Loucy (cell line): ENCODE measurements at regions not wholly inside any gene's neighbourhood (a gene's known extent, or its start where the extent isn't known, plus 50 kb on each side); places are given as distances from the start of the nearest gene placed in this dataset.

Experiments
- H2AFZ ChIP-seq: fragments of 200-600 bp; sonication (generic); 2 replicates; pipeline ENCODE4 v1.6.0; 2016; ENCODE audit warnings: antibody characterized with exemption, mild to moderate bottlenecking, low read length, moderate library complexity
- H3F3A ChIP-seq: fragments of 200-600 bp; 2 replicates; pipeline ENCODE4 v1.6.0; 2016; ENCODE audit warnings: antibody characterized with exemption, low read depth, mild to moderate bottlenecking
- H3K27me3 ChIP-seq: fragments of 200-600 bp; sonication (generic); 2 replicates; pipeline ENCODE4 v1.6.1; 2014; ENCODE audit warnings: low read length, mild to moderate bottlenecking; ENCODE audit not compliant: insufficient read depth, poor library complexity, severe bottlenecking
- H3K36me3 ChIP-seq: fragments of 200-600 bp; sonication (generic); 2 replicates; pipeline ENCODE4 v1.6.1; 2016; ENCODE audit warnings: low read length; ENCODE audit not compliant: insufficient read depth
- H3K4me1 ChIP-seq: fragments of 200-600 bp; sonication (generic); 2 replicates; pipeline ENCODE4 v1.5.1; 2014; ENCODE audit warnings: low read length, mild to moderate bottlenecking; ENCODE audit not compliant: insufficient read depth, poor library complexity, severe bottlenecking
- H3K4me2 ChIP-seq: fragments of 200-600 bp; sonication (generic); 2 replicates; pipeline ENCODE4 v1.6.0; 2014; ENCODE audit warnings: antibody characterized with exemption, low read length, low read depth, mild to moderate bottlenecking; ENCODE audit not compliant: poor library complexity, severe bottlenecking
- H3K4me3 ChIP-seq: fragments of 200-600 bp; sonication (generic); 2 replicates; pipeline ENCODE4 v1.5.1; 2014; ENCODE audit warnings: low read length, mild to moderate bottlenecking, mixed read lengths; ENCODE audit not compliant: poor library complexity, severe bottlenecking
- H3K79me2 ChIP-seq: fragments of 200-600 bp; sonication (generic); 2 replicates; pipeline ENCODE4 v1.6.1; 2014; ENCODE audit warnings: low read length; ENCODE audit not compliant: insufficient read depth
- H3K9ac ChIP-seq: fragments of 200-600 bp; sonication (generic); 2 replicates; pipeline ENCODE4 v1.6.0; 2014; ENCODE audit warnings: mild to moderate bottlenecking, low read depth, low read length, moderate library complexity; ENCODE audit not compliant: poor library complexity, severe bottlenecking
- H3K9me2 ChIP-seq: fragments of 200-600 bp; sonication (generic); replicated peaks from 2 replicates; pipeline ENCODE4 v1.6.1; 2016; ENCODE audit warnings: low read depth, low read length, mixed read lengths
- H3K9me3 ChIP-seq: fragments of 200-600 bp; sonication (generic); 2 replicates; pipeline ENCODE4 v1.6.1; 2014; ENCODE audit warnings: mild to moderate bottlenecking, antibody characterized with exemption, low read length, low read depth; ENCODE audit not compliant: insufficient read depth
- H4K20me1 ChIP-seq: fragments of 200-600 bp; sonication (generic); 2 replicates; pipeline ENCODE4 v1.6.0; 2014; ENCODE audit warnings: antibody characterized with exemption, low read length, mild to moderate bottlenecking; ENCODE audit not compliant: insufficient read depth, poor library complexity, severe bottlenecking
- EZH2phosphoT487 ChIP-seq: fragments of 200-600 bp; IDR thresholded peaks from 2 replicates; pipeline ENCODE4 v1.6.1; 2018; ENCODE audit warnings: antibody characterized with exemption, mild to moderate bottlenecking, moderate library complexity, borderline replicate concordance
- TF ChIP-seq, protein P1 (sequence below): fragments of 200-600 bp; sonication (generic); conservative IDR thresholded peaks from 2 replicates; pipeline ENCODE4 v1.5.1; 2014; ENCODE audit warnings: mild to moderate bottlenecking, antibody characterized with exemption, low read length

DNA sequence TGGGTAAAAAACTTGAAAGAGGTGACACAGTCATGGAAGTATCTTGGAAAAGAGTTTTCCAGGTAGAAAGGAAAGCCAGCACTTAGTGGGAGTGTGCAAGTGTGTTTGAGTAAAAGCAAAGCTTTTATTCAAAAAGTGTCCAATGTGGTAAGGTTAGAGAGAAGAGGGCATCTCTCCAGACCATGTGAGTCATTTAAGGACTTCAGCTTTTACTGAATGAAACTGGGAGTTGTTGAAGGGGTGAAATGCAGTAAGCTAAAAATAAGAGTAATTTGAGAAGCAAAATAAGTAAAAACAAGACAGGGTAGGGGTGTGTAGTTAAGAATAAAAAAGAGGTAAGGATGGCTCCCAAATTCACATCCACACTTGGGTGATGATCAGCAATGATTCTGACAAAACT is 238.9 kb downstream of the SLC7A11 start:
- no peaks in the 10 kb centered on the region for H3K9me3 ChIP-seq
- no peaks in the 10 kb centered on the region for H3K79me2 ChIP-seq
- no peak overlapping the region for H3K4me3 ChIP-seq
- H3F3A ChIP-seq = no peaks in the 10 kb centered on the region
- H3K9me2 ChIP-seq = no peaks in the 10 kb centered on the region
- H3K4me2 ChIP-seq = no peak overlapping the region
- TF ChIP-seq, protein P1, sequence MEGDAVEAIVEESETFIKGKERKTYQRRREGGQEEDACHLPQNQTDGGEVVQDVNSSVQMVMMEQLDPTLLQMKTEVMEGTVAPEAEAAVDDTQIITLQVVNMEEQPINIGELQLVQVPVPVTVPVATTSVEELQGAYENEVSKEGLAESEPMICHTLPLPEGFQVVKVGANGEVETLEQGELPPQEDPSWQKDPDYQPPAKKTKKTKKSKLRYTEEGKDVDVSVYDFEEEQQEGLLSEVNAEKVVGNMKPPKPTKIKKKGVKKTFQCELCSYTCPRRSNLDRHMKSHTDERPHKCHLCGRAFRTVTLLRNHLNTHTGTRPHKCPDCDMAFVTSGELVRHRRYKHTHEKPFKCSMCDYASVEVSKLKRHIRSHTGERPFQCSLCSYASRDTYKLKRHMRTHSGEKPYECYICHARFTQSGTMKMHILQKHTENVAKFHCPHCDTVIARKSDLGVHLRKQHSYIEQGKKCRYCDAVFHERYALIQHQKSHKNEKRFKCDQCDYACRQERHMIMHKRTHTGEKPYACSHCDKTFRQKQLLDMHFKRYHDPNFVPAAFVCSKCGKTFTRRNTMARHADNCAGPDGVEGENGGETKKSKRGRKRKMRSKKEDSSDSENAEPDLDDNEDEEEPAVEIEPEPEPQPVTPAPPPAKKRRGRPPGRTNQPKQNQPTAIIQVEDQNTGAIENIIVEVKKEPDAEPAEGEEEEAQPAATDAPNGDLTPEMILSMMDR = no peak
- no peak for TF ChIP-seq EZH2phosphoT487
- no peak overlapping the region for H2AFZ ChIP-seq
- no peaks in the 10 kb centered on the region for H3K36me3 ChIP-seq
- H3K27me3 ChIP-seq = no peaks in the 10 kb centered on the region
- no peak overlapping the region for H3K9ac ChIP-seq
- H3K4me1 ChIP-seq = no peaks in the 10 kb centered on the region
- no peaks in the 10 kb centered on the region for H4K20me1 ChIP-seq

DNA sequence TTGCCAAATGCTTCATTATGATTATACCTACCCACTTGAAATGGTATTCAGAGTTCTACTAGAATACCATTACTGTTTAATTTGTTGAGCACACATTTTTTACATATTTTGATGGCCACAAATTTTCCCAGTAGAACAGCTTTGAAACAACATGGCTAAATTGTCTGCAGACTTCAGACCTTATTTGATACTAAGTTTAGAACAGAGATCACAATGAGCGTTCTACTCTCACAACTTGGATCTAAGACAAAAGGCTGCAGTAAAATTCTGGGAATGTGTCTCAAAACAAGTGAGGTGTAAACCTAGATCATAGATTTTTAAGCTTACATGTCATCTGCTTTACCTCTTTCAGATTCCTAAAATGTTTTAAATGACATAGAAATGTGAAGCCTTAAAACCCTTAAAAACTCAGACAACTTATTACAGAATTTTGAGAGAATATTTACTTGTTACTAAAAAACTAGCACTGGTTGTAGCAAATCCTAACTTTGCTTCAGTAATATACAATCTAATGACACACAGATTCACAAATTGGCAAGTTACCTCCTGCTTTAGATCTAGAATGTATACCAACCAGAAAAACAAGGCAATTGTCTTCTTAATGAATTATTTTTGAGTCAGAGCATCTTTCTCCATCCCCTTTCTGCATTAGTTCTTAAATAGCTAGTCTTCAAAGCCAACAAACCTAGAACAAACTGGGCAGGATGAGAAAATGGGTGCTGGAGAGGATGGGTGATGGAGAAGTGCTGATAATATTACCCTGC is 243.3 kb downstream of the SLC7A11 start:
- Histone ChIP-seq H3K9me3 (no peaks in the 10 kb centered on the region), H3K27me3 (no peaks in the 10 kb centered on the region), H3K4me1 (no peaks in the 10 kb centered on the region), H3K9ac (no peak overlapping the region), H3K4me3 (no peak overlapping the region), H3K9me2 (no peaks in the 10 kb centered on the region), H3K36me3 (no peaks in the 10 kb centered on the region), H4K20me1 (no peaks in the 10 kb centered on the region), H3K79me2 (no peaks in the 10 kb centered on the region), H3F3A (no peaks in the 10 kb centered on the region), H3K4me2 (no peak overlapping the region), H2AFZ (no peak overlapping the region)
- TF ChIP-seq, protein P1 = no peak
- no peak for TF ChIP-seq EZH2phosphoT487

DNA sequence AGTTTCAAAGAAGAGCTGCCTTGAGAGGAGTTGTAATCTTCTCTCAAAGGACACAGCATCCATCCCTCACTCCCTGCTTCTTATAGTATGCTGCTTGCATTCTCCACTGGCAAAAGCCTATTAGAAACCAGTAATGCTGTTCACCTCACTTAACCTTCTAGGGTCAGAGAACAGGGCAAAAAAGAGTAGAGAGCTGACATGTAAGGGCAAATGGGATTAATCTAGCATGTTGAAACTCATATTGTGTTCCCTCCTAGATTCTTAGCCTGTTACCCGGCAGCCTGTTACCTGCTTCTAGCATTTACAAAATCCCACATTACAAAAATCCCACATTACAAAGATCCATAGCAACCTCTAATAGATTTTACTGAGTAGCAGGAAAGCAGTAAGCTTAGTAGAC is 244.7 kb downstream of the SLC7A11 start:
- no peak overlapping the region for H3K9ac ChIP-seq
- TF ChIP-seq EZH2phosphoT487 = no peak
- TF ChIP-seq, protein P1 = no peak
- H3K27me3 ChIP-seq = no peaks in the 10 kb centered on the region
- no peak overlapping the region for H3K4me2 ChIP-seq
- H3K4me3 ChIP-seq = no peak overlapping the region
- no peaks in the 10 kb centered on the region for H3K4me1 ChIP-seq
- no peaks in the 10 kb centered on the region for H3K9me3 ChIP-seq
- H3F3A ChIP-seq = no peaks in the 10 kb centered on the region
- no peaks in the 10 kb centered on the region for H3K36me3 ChIP-seq
- H3K79me2 ChIP-seq = no peaks in the 10 kb centered on the region
- H4K20me1 ChIP-seq = no peaks in the 10 kb centered on the region
- no peak overlapping the region for H2AFZ ChIP-seq
- no peaks in the 10 kb centered on the region for H3K9me2 ChIP-seq
